Transverse colon (tissue), 4 donors: ENCODE measurements at regions not wholly inside any gene's neighbourhood (a gene's known extent, or its start where the extent isn't known, plus 50 kb on each side); places are given as distances from the start of the nearest gene placed in this dataset.

Source experiments
- DNase-seq: peaks from one replicate; pipeline ENCODE4 v3.0.0-alpha.2; 2019
- H3K27ac ChIP-seq, 4 donors: fragments of 200-600 bp; sonication (generic); 2 replicates each; pipeline ENCODE4 v1.5.1; 2016 to 2018; ENCODE audit warnings: inconsistent platforms in 4 of 4
- H3K27me3 ChIP-seq: fragments of 200-600 bp; sonication (generic); 2 replicates; pipeline ENCODE4 v1.5.1; 2017; ENCODE audit warnings: inconsistent platforms
- H3K36me3 ChIP-seq, 4 donors: fragments of 200-600 bp; sonication (generic); 2 replicates each; pipeline ENCODE4 v1.5.1; 2017 to 2019; ENCODE audit warnings: inconsistent platforms in 4 of 4
- H3K4me1 ChIP-seq, 4 donors: fragments of 200-600 bp; sonication (generic); 2 replicates each; pipeline ENCODE4 v1.5.1; 2017 to 2020; ENCODE audit warnings: inconsistent platforms in 4 of 4
- H3K4me3 ChIP-seq, 4 donors: fragments of 200-600 bp; sonication (generic); 1 replicate in 1 of 4; 2 replicates in 3 of 4; pipeline versions ENCODE4 v1.5.1 to v1.6.1; 2017 to 2019; ENCODE audit warnings: inconsistent platforms in 4 of 4
- H3K9me3 ChIP-seq, 2 donors: fragments of 200-600 bp; sonication (generic); 2 replicates each; pipeline ENCODE4 v1.5.1; 2017 to 2019; ENCODE audit warnings: inconsistent platforms in 2 of 2
- CTCF ChIP-seq, 5 experiments: fragments of 200-600 bp in 3 of 5; fragments of 450-650 bp in 2 of 5; sonication (generic) in 3 of 5; IDR thresholded peaks; 1 replicate in 2 of 5; 2 replicates in 3 of 5; pipeline ENCODE4 v1.5.1; 2016 to 2017; ENCODE audit warnings: antibody characterized with exemption in 5 of 5, inconsistent platforms in 3 of 5, mild to moderate bottlenecking in 2 of 5, moderate library complexity in 1 of 5
- EP300 ChIP-seq: sonication (generic); formaldehyde crosslinking; IDR thresholded peaks from one replicate; pipeline ENCODE4 v1.6.1; 2017; ENCODE audit warnings: antibody characterized with exemption, low read depth
- POLR2A ChIP-seq: fragments of 450-650 bp; IDR thresholded peaks from one replicate; pipeline ENCODE4 v1.6.1; 2016; ENCODE audit warnings: antibody characterized with exemption, mild to moderate bottlenecking, moderate library complexity
- POLR2AphosphoS5 ChIP-seq, 3 donors: sonication (generic); formaldehyde crosslinking; IDR thresholded peaks; one replicate each; pipeline ENCODE4 v1.6.1; 2016; ENCODE audit warnings: antibody characterized with exemption in 3 of 3
- WGBS, 2 donors: methylation state at CpG; one replicate each; pipeline ENCODE4 v1.1.5; 2018; ENCODE audit warnings: low coverage in 1 of 2; 5-methylcytosine and 5-hydroxymethylcytosine counted together
- in situ Hi-C, 4 donors: fragments of 200-750 bp; cut with MboI; loops; one replicate each; pipeline versions ENCODE4 v1.15.0 to v1.15.1; 2017; ENCODE audit warnings: low sequenced_read_pairs in 3 of 4, low pct_ligation_motif_present in 1 of 4, low pct_unique_long_range_greater_than_20kb in 1 of 4
- intact Hi-C: fragments of 100-400 bp; cut with DNase I; formaldehyde crosslinking; loops from one replicate; pipeline ENCODE4 v1.15.1; 2023; ENCODE audit warnings: low total_unique reads

- no peaks in the 10 kb centered on the region for H3K36me3 ChIP-seq
- intact Hi-C loops (no loop called here), in situ Hi-C loops (no loop called here)
- TF ChIP-seq CTCF (IDR thresholded peaks at IDR 0.05) (no peak), EP300 (no peak), POLR2AphosphoS5 (IDR thresholded peaks at IDR 0.05) (no peak), POLR2A (no peak)
- H3K27me3 ChIP-seq: no peaks in the 10 kb centered on the region
- 20% methylated on average over 1 of the region's 1 CpG; no CpG with 5 or more reads in 1 of the 2 donors for WGBS, 2 donors
- H3K4me3 ChIP-seq: no peak overlapping the region
- H3K4me1 ChIP-seq: no peaks in the 10 kb centered on the region
- H3K27ac ChIP-seq: no peak overlapping the region
- no peak for DNase-seq
- no peaks in the 10 kb centered on the region for H3K9me3 ChIP-seq
Measured at GRCh38 chrX:65920620-65921019, 119.3 kb downstream of the VSIG4 start.

GRCh38 chrX:65910899-65911298 lies 129.0 kb downstream of the VSIG4 start:
- Histone ChIP-seq H3K27me3 (no peaks in the 10 kb centered on the region), H3K4me1 (no peaks in the 10 kb centered on the region), H3K36me3 (no peaks in the 10 kb centered on the region), H3K4me3 (no peak overlapping the region), H3K27ac (no peak overlapping the region), H3K9me3 (no peaks in the 10 kb centered on the region)
- no peak for DNase-seq
- WGBS, 2 donors: 85% methylated on average over 3 of the region's 3 CpGs; no CpG with 5 or more reads in 1 of the 2 donors
- intact Hi-C loops (no loop called here), in situ Hi-C loops (no loop called here)
- TF ChIP-seq POLR2AphosphoS5 (IDR thresholded peaks at IDR 0.05): no peak
- TF ChIP-seq CTCF (IDR thresholded peaks at IDR 0.05): no peak
- no peak for TF ChIP-seq EP300
- TF ChIP-seq POLR2A: no peak

- no peaks in the 10 kb centered on the region for H3K9me3 ChIP-seq
- 65% methylated on average over 1 of the region's 1 CpG; no CpG with 5 or more reads in 1 of the 2 donors for WGBS, 2 donors
- H3K4me1 ChIP-seq: no peaks in the 10 kb centered on the region
- in situ Hi-C loops (no loop called here), intact Hi-C loops (no loop called here)
- TF ChIP-seq POLR2AphosphoS5 (IDR thresholded peaks at IDR 0.05) (no peak), EP300 (no peak), POLR2A (no peak), CTCF (IDR thresholded peaks at IDR 0.05) (no peak)
- H3K4me3 ChIP-seq: no peak overlapping the region
- no peaks in the 10 kb centered on the region for H3K27me3 ChIP-seq
- DNase-seq: no peak
- H3K27ac ChIP-seq: no peak overlapping the region
- H3K36me3 ChIP-seq: no peaks in the 10 kb centered on the region
Measured at GRCh38 chrX:65903750-65904149, 136.1 kb downstream of the VSIG4 start.

- H3K27me3 ChIP-seq: no peaks in the 10 kb centered on the region
- H3K27ac ChIP-seq: no peak overlapping the region
- intact Hi-C loops (no loop called here), in situ Hi-C loops (no loop called here)
- WGBS, 2 donors: 72 to 73% methylated on average over 3 of the region's 3 CpGs
- TF ChIP-seq POLR2AphosphoS5 (IDR thresholded peaks at IDR 0.05): no peak
- TF ChIP-seq EP300: no peak
- TF ChIP-seq CTCF (IDR thresholded peaks at IDR 0.05): no peak
- TF ChIP-seq POLR2A: no peak
- no peaks in the 10 kb centered on the region for H3K4me1 ChIP-seq
- no peak for DNase-seq
- H3K36me3 ChIP-seq: no peaks in the 10 kb centered on the region
- no peaks in the 10 kb centered on the region for H3K9me3 ChIP-seq
- H3K4me3 ChIP-seq: no peak overlapping the region
Measured at GRCh38 chrX:65902011-65902410, 137.9 kb downstream of the VSIG4 start.
